ENCODE measurements at regions not wholly inside any gene's neighbourhood (a gene's known extent, or its start where the extent isn't known, plus 50 kb on each side); places are given as distances from the start of the nearest gene placed in this dataset.
A peak's percentile ranks its signal among the peaks of the same experiment; 100 is the strongest.

- peaks cover 11% of the 10 kb centered on the region for H3K4me1 ChIP-seq
- TF ChIP-seq CTCF (IDR thresholded peaks at IDR 0.05) (no peak), POLR2A (IDR thresholded peaks at IDR 0.05) (no peak)
- H3K4me3 ChIP-seq: no peak overlapping the region
- intact Hi-C loops (cut with DNase I; ENCODE audit: low total_unique reads): no loop called here
- H3K9me3 ChIP-seq: no peaks in the 10 kb centered on the region
- no peaks in the 10 kb centered on the region for H3K36me3 ChIP-seq (ENCODE audit: low read depth, missing control alignments)
- no peak for DNase-seq
- H3K27ac ChIP-seq: no peak overlapping the region
- WGBS, 2 donors: 82 to 93% methylated on average over 3 to 8 of the region's 8 CpGs
- H3K27me3 ChIP-seq: no peaks in the 10 kb centered on the region
Observed at GRCh38 chr1:94623560-94624148, 82.1 kb upstream of the F3 start.

- TF ChIP-seq CTCF (IDR thresholded peaks at IDR 0.05) (no peak), POLR2A (IDR thresholded peaks at IDR 0.05) (no peak)
- H3K27me3 ChIP-seq: no peaks in the 10 kb centered on the region
- H3K36me3 ChIP-seq (ENCODE audit: low read depth, missing control alignments): no peaks in the 10 kb centered on the region
- no peak overlapping the region for H3K4me3 ChIP-seq
- 68 to 79% methylated on average over 10 of the region's 10 CpGs for WGBS, 2 donors
- no peaks in the 10 kb centered on the region for H3K9me3 ChIP-seq
- DNase-seq: peak; percentile 81
- peaks cover 11% of the 10 kb centered on the region for H3K4me1 ChIP-seq
- intact Hi-C loops (cut with DNase I; ENCODE audit: low total_unique reads): no loop called here
- no peak overlapping the region for H3K27ac ChIP-seq
Observed at GRCh38 chr1:94622757-94623156, 81.2 kb upstream of the F3 start.

GRCh38 chr1:94621802-94622201 lies 80.2 kb upstream of the F3 start:
- no peaks in the 10 kb centered on the region for H3K27me3 ChIP-seq
- H3K4me3 ChIP-seq: no peak overlapping the region
- H3K9me3 ChIP-seq: no peaks in the 10 kb centered on the region
- intact Hi-C loops (cut with DNase I; ENCODE audit: low total_unique reads): no loop called here
- peaks cover 11% of the 10 kb centered on the region for H3K4me1 ChIP-seq
- no peaks in the 10 kb centered on the region for H3K36me3 ChIP-seq (ENCODE audit: low read depth, missing control alignments)
- TF ChIP-seq CTCF (IDR thresholded peaks at IDR 0.05) (no peak), POLR2A (IDR thresholded peaks at IDR 0.05) (no peak)
- no peak for DNase-seq
- no peak overlapping the region for H3K27ac ChIP-seq

GRCh38 chr1:94621395-94621794 lies 79.8 kb upstream of the F3 start:
- TF ChIP-seq POLR2A (IDR thresholded peaks at IDR 0.05): no peak
- peaks cover 11% of the 10 kb centered on the region for H3K4me1 ChIP-seq
- H3K36me3 ChIP-seq (ENCODE audit: low read depth, missing control alignments): no peaks in the 10 kb centered on the region
- no peaks in the 10 kb centered on the region for H3K9me3 ChIP-seq
- H3K27me3 ChIP-seq: no peaks in the 10 kb centered on the region
- H3K4me3 ChIP-seq: no peak overlapping the region
- no peak overlapping the region for H3K27ac ChIP-seq
- DNase-seq: no peak
- WGBS, 2 donors: 44 to 59% methylated on average over 3 of the region's 3 CpGs
- intact Hi-C loops (cut with DNase I; ENCODE audit: low total_unique reads): no loop called here

GRCh38 chr1:94620345-94621031 lies 78.9 kb upstream of the F3 start:
- H3K36me3 ChIP-seq (ENCODE audit: low read depth, missing control alignments): no peaks in the 10 kb centered on the region
- no peaks in the 10 kb centered on the region for H3K27me3 ChIP-seq
- H3K4me3 ChIP-seq: no peak overlapping the region
- no peak overlapping the region for H3K27ac ChIP-seq
- TF ChIP-seq CTCF (IDR thresholded peaks at IDR 0.05) (no peak), POLR2A (IDR thresholded peaks at IDR 0.05) (no peak)
- H3K9me3 ChIP-seq: no peaks in the 10 kb centered on the region
- intact Hi-C loops (cut with DNase I; ENCODE audit: low total_unique reads): no loop called here
- no peak for DNase-seq
- 72 to 80% methylated on average over 10 of the region's 10 CpGs for WGBS, 2 donors
- H3K4me1 ChIP-seq: peaks cover 11% of the 10 kb centered on the region

Measured in testis (tissue), 2 donors.